Glutamatergic neuron (in vitro differentiated cells): ENCODE measurements at regions not wholly inside any gene's neighbourhood (a gene's known extent, or its start where the extent isn't known, plus 50 kb on each side); places are given as distances from the start of the nearest gene placed in this dataset.
A peak's percentile ranks its signal among the peaks of the same experiment; 100 is the strongest.

ENCODE experiments used
- DNase-seq: peaks from one replicate; pipeline ENCODE4 v3.0.0; 2022
- H3K27ac Mint-ChIP-seq: one replicate; pipeline ENCODE4 v1.8.0; 2020; ENCODE audit warnings: mild to moderate bottlenecking, mixed read lengths, inconsistent platforms; ENCODE audit not compliant: unreplicated experiment
- H3K27me3 Mint-ChIP-seq: one replicate; pipeline ENCODE4 v1.8.0; 2020; ENCODE audit warnings: mild to moderate bottlenecking, moderate library complexity, mixed read lengths, inconsistent platforms; ENCODE audit not compliant: unreplicated experiment
- H3K36me3 Mint-ChIP-seq: one replicate; pipeline ENCODE4 v1.8.0; 2020; ENCODE audit warnings: mild to moderate bottlenecking, mixed read lengths, inconsistent platforms; ENCODE audit not compliant: unreplicated experiment
- H3K4me1 Mint-ChIP-seq: one replicate; pipeline ENCODE4 v1.8.0; 2020; ENCODE audit warnings: mild to moderate bottlenecking, low read depth, mixed read lengths, inconsistent platforms; ENCODE audit not compliant: unreplicated experiment
- H3K4me3 Mint-ChIP-seq: one replicate; pipeline ENCODE4 v1.8.0; 2020; ENCODE audit warnings: mild to moderate bottlenecking, mixed read lengths, inconsistent platforms; ENCODE audit not compliant: unreplicated experiment
- H3K9me3 Mint-ChIP-seq: one replicate; pipeline ENCODE4 v1.8.0; 2020; ENCODE audit warnings: mild to moderate bottlenecking, moderate library complexity, mixed read lengths, inconsistent platforms; ENCODE audit not compliant: unreplicated experiment
- TF ChIP-seq, protein P1 (sequence below): fragments of 200-600 bp; sonication (generic); IDR thresholded peaks from one replicate; pipeline ENCODE4 v1.5.0; 2021; ENCODE audit not compliant: partially characterized antibody, unreplicated experiment

GRCh38 chr11:112880495-112880894, 80.7 kb upstream of the NCAM1 start:
- no peaks in the 10 kb centered on the region for H3K36me3 Mint-ChIP-seq
- TF ChIP-seq, protein P1, sequence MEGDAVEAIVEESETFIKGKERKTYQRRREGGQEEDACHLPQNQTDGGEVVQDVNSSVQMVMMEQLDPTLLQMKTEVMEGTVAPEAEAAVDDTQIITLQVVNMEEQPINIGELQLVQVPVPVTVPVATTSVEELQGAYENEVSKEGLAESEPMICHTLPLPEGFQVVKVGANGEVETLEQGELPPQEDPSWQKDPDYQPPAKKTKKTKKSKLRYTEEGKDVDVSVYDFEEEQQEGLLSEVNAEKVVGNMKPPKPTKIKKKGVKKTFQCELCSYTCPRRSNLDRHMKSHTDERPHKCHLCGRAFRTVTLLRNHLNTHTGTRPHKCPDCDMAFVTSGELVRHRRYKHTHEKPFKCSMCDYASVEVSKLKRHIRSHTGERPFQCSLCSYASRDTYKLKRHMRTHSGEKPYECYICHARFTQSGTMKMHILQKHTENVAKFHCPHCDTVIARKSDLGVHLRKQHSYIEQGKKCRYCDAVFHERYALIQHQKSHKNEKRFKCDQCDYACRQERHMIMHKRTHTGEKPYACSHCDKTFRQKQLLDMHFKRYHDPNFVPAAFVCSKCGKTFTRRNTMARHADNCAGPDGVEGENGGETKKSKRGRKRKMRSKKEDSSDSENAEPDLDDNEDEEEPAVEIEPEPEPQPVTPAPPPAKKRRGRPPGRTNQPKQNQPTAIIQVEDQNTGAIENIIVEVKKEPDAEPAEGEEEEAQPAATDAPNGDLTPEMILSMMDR: no peak
- no peak overlapping the region for H3K4me3 Mint-ChIP-seq
- peak overlapping the region; percentile 28 for H3K27ac Mint-ChIP-seq
- H3K27me3 Mint-ChIP-seq: peaks cover 4% of the 10 kb centered on the region
- no peak for DNase-seq
- H3K4me1 Mint-ChIP-seq: peaks cover 27% of the 10 kb centered on the region
- H3K9me3 Mint-ChIP-seq: peaks cover 3% of the 10 kb centered on the region

GRCh38 chr11:112881461-112881860, 79.8 kb upstream of the NCAM1 start:
- peak overlapping the region; percentile 52 for H3K27ac Mint-ChIP-seq
- TF ChIP-seq, protein P1: no peak
- DNase-seq: peak; percentile 63
- peaks cover 4% of the 10 kb centered on the region for H3K27me3 Mint-ChIP-seq
- peaks cover 27% of the 10 kb centered on the region for H3K4me1 Mint-ChIP-seq
- peaks cover 3% of the 10 kb centered on the region for H3K9me3 Mint-ChIP-seq
- H3K36me3 Mint-ChIP-seq: no peaks in the 10 kb centered on the region
- peak overlapping the region; percentile 78 for H3K4me3 Mint-ChIP-seq

DNA sequence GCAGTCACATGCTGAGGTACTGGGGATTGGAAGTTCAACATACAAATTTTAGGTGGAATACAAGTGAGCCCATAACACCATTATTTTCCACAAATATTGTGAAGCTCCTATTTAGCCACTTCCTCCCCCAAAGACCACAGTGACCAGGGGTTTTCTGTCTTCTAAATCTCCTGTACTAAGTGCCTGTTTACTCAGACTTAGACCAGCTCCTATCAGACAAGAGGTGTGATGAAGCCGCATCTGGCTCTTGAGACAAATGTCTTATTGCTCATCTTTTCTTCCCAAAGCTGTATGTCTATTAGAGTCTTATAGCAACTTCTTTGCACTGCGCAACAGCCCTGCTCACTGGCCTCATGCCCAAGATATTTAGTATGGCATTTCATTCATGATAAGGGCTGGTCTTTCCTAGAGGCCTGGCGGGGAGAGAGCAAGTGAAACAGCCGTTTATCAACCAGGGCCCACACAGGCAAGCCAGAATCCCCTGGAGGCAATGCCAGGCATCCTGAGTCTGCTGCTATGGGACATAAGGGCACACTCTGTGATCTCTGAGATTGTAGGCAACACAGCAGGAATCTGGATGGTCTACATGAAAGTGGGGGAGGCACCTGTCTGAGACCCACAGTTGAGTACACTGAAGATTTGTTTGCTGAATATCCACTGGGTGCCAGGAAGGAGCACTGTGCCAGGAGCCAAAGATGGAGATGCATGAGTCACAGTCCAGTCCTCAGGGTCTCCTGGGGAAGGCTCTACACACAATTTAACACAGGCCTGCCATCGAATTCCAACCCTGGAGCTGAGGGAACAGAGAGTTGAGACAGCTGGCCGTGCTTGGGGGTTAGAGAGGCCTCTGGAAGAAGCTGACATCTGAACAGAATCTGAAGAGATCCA, 78.5 kb upstream of the NCAM1 start:
- no peaks in the 10 kb centered on the region for H3K27me3 Mint-ChIP-seq
- H3K27ac Mint-ChIP-seq: no peak overlapping the region
- H3K9me3 Mint-ChIP-seq: peaks cover 3% of the 10 kb centered on the region
- H3K4me3 Mint-ChIP-seq: no peak overlapping the region
- TF ChIP-seq, protein P1: no peak
- peaks cover 22% of the 10 kb centered on the region for H3K4me1 Mint-ChIP-seq
- H3K36me3 Mint-ChIP-seq: no peaks in the 10 kb centered on the region
- no peak for DNase-seq

GRCh38 chr11:112884012-112884767, 77.0 kb upstream of the NCAM1 start:
- Mint-ChIP-seq H3K4me3 (no peak overlapping the region), H3K36me3 (no peaks in the 10 kb centered on the region), H3K9me3 (peaks cover 3% of the 10 kb centered on the region), H3K27me3 (no peaks in the 10 kb centered on the region), H3K4me1 (peaks cover 14% of the 10 kb centered on the region), H3K27ac (no peak overlapping the region)
- TF ChIP-seq, protein P1: no peak
- no peak for DNase-seq
